ENCODE measurements at regions not wholly inside any gene's neighbourhood (a gene's known extent, or its start where the extent isn't known, plus 50 kb on each side); places are given as distances from the start of the nearest gene placed in this dataset.

DNA sequence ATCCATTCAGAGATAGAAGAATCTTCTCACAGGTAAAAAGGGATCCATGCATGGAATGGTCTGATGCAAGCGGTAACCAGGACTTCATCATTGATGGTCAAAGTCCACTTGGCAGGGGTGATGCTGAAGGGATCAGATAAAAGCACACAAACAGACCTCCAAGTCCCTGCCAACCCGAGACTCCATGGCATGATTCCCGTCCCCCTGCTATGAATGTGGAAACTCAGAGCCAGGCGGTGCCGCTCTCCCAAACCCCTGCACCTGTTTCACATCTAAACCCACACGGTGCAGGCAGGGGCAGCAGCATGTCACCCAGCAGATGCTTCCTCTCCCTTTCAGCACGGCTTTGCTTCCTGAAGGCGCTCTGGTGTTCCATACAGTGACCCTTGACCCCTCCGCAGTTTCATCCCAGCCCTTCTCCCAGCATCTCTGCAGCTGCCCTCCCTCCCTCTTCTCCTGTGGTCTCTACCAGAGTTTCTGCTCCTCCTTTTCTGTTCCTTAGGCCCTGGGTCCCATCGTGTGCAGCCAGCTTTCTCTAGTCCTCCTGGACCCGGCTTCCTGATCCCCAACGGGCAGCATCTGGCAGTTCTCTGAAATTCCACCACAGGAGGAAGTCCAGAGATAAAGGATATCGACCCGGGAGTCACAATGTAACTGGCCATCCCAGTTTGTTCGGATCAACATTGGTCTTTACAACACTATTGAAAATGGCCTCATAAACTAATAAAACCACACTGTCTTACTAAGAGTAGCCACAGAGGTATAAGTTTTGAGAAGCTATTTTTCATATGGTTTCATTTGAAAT lies 235.0 kb downstream of the TTLL2 start (continued):
- TF ChIP-seq ZNF20 (CRISPR knock-in tag; IDR thresholded peaks at IDR 0.05) (no peak), MTF1 (CRISPR knock-in tag; IDR thresholded peaks at IDR 0.05) (no peak), ZBTB42 (CRISPR knock-in tag; IDR thresholded peaks at IDR 0.05) (peak; percentile 88; the same call in 1 of the 2 replicates), ZNF629 (CRISPR knock-in tag; conservative IDR thresholded peaks at IDR 0.05) (no peak), ZNF333 (CRISPR knock-in tag; IDR thresholded peaks at IDR 0.05; ENCODE audit: borderline replicate concordance) (no peak), ZBTB21 (CRISPR knock-in tag; IDR thresholded peaks at IDR 0.05) (peak; percentile 26; the same call in 1 of the 2 replicates), STAG1 (CRISPR knock-in tag; IDR thresholded peaks at IDR 0.05) (peak; percentile 8; the same call in 1 of the 2 replicates), PRPF4 (IDR thresholded peaks at IDR 0.05; ENCODE audit: low read depth, low read length, poor library complexity, severe bottlenecking) (no peak), ZNF484 (CRISPR knock-in tag; IDR thresholded peaks at IDR 0.05; ENCODE audit: borderline replicate concordance, low read depth) (no peak; the same call in 1 of the 2 replicates), CEBPB (IDR thresholded peaks at IDR 0.05; ENCODE audit: borderline replicate concordance, low read depth, low read length) (peak; percentile 96), CREB1 (IDR thresholded peaks at IDR 0.05) (no peak), CREB1 (CRISPR knock-in tag; IDR thresholded peaks at IDR 0.05) (no peak), ZFYVE20 (CRISPR knock-in tag; IDR thresholded peaks at IDR 0.05; ENCODE audit: borderline replicate concordance, low read depth) (no peak), ZNF235 (CRISPR knock-in tag; IDR thresholded peaks at IDR 0.05; ENCODE audit: borderline replicate concordance) (no peak), ZNF749 (CRISPR knock-in tag; IDR thresholded peaks at IDR 0.05; ENCODE audit: borderline replicate concordance) (no peak), MBNL3 (CRISPR knock-in tag; conservative IDR thresholded peaks at IDR 0.05) (no peak), ZNF121 (CRISPR knock-in tag; IDR thresholded peaks at IDR 0.05) (peak; percentile 69), THAP11 (CRISPR knock-in tag; IDR thresholded peaks at IDR 0.05) (peak; percentile 80), ZNF431 (CRISPR knock-in tag; IDR thresholded peaks at IDR 0.05; ENCODE audit: borderline replicate concordance, low read depth) (peak; percentile 83), FOXK1 (CRISPR knock-in tag; IDR thresholded peaks at IDR 0.05; ENCODE audit: borderline replicate concordance, low read depth) (peak; percentile 76; the same call in 1 of the 2 replicates), JARID2 (CRISPR knock-in tag; IDR thresholded peaks at IDR 0.05; ENCODE audit: insufficient replicate concordance) (peak; percentile 23), KDM5B (CRISPR knock-in tag; IDR thresholded peaks at IDR 0.05; ENCODE audit: borderline replicate concordance) (peak; percentile 88), ZKSCAN1 (IDR thresholded peaks at IDR 0.05; ENCODE audit: low read length) (no peak), IRF2 (CRISPR knock-in tag; IDR thresholded peaks at IDR 0.05) (0 out of 2 replicates have a peak, but pooled peaks have one; percentile 21)
- TF ChIP-seq, protein P1, sequence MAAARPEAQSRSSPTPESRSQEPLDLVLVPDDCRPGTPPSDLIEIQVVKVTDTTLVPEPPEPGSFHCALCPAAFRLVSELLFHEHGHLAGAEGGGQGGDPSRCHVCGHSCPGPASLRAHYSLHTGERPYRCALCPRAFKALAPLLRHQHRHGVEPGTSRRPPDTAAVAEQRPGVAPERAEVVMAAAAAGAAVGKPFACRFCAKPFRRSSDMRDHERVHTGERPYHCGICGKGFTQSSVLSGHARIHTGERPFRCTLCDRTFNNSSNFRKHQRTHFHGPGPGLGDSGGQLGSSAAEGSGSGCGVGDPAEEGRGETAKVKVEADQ (CRISPR knock-in tag; IDR thresholded peaks at IDR 0.05; ENCODE audit: borderline replicate concordance): no peak
- TF ChIP-seq, protein P2, sequence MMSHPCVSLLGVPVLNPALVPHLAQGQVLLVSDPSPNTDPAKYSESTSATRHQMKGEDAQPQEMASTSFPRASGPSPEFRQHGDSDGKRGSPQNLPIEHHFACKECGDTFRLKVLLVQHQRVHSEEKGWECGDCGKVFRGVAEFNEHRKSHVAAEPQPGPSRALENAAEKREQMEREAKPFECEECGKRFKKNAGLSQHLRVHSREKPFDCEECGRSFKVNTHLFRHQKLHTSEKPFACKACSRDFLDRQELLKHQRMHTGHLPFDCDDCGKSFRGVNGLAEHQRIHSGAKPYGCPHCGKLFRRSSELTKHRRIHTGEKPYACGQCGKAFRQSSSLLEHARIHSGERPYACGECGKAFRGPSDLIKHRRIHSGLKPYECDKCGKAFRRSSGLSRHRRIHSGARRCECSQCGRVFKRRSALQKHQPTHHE (CRISPR knock-in tag; IDR thresholded peaks at IDR 0.05; ENCODE audit: borderline replicate concordance): peak; percentile 26; the same call in 1 of the 2 replicates
- TF ChIP-seq, protein P3, sequence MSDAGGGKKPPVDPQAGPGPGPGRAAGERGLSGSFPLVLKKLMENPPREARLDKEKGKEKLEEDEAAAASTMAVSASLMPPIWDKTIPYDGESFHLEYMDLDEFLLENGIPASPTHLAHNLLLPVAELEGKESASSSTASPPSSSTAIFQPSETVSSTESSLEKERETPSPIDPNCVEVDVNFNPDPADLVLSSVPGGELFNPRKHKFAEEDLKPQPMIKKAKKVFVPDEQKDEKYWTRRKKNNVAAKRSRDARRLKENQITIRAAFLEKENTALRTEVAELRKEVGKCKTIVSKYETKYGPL (CRISPR knock-in tag; IDR thresholded peaks at IDR 0.05): peak; percentile 66; the same call in 1 of the 2 replicates
- TF ChIP-seq, protein P4, sequence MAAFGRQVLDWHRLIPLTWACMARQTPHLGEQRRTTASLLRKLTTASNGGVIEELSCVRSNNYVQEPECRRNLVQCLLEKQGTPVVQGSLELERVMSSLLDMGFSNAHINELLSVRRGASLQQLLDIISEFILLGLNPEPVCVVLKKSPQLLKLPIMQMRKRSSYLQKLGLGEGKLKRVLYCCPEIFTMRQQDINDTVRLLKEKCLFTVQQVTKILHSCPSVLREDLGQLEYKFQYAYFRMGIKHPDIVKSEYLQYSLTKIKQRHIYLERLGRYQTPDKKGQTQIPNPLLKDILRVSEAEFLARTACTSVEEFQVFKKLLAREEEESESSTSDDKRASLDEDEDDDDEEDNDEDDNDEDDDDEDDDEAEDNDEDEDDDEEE (CRISPR knock-in tag; IDR thresholded peaks at IDR 0.05): no peak
